ENCODE measurements at regions not wholly inside any gene's neighbourhood (a gene's known extent, or its start where the extent isn't known, plus 50 kb on each side); places are given as distances from the start of the nearest gene placed in this dataset.

- no peak for DNase-seq (ENCODE audit: low read depth)
These were observed 437.0 kb upstream of the ETAA1 start for GRCh38 chr2:66960161-66960560.

GRCh38 chr2:66962716-66963115, 434.4 kb upstream of the ETAA1 start:
- no peak for DNase-seq (ENCODE audit: low read depth)

- DNase-seq (ENCODE audit: low read depth): no peak
These were observed 430.5 kb upstream of the ETAA1 start for GRCh38 chr2:66966631-66967030.

- no peak for DNase-seq (ENCODE audit: low read depth)
These were observed 428.2 kb upstream of the ETAA1 start for GRCh38 chr2:66968946-66969345.

- DNase-seq (ENCODE audit: low read depth): no peak
These were observed 416.1 kb upstream of the ETAA1 start for GRCh38 chr2:66981074-66981473.

GRCh38 chr2:66982766-66983165, 414.4 kb upstream of the ETAA1 start:
- no peak for DNase-seq (ENCODE audit: low read depth)

- no peak for DNase-seq (ENCODE audit: low read depth)
These were observed 412.3 kb upstream of the ETAA1 start for GRCh38 chr2:66984864-66985263.

- DNase-seq (ENCODE audit: low read depth): no peak
These were observed 411.2 kb upstream of the ETAA1 start for GRCh38 chr2:66985906-66986305.

- no peak for DNase-seq (ENCODE audit: low read depth)
These were observed 409.4 kb upstream of the ETAA1 start for GRCh38 chr2:66987733-66988132.

- no peak for DNase-seq (ENCODE audit: low read depth)
These were observed 402.5 kb upstream of the ETAA1 start for GRCh38 chr2:66994654-66995053.

GRCh38 chr2:66995636-66996035, 401.5 kb upstream of the ETAA1 start:
- no peak for DNase-seq (ENCODE audit: low read depth)

GRCh38 chr2:67002618-67003371, 394.3 kb upstream of the ETAA1 start:
- DNase-seq (ENCODE audit: low read depth): no peak

GRCh38 chr2:67006373-67006960, 390.7 kb upstream of the ETAA1 start:
- no peak for DNase-seq (ENCODE audit: low read depth)

GRCh38 chr2:67008155-67008554, 389.0 kb upstream of the ETAA1 start:
- DNase-seq (ENCODE audit: low read depth): no peak

- DNase-seq (ENCODE audit: low read depth): no peak
These were observed 385.0 kb upstream of the ETAA1 start for GRCh38 chr2:67012165-67012564.

- DNase-seq (ENCODE audit: low read depth): no peak
These were observed 383.3 kb upstream of the ETAA1 start for GRCh38 chr2:67013821-67014220.

GRCh38 chr2:67015681-67016080, 381.5 kb upstream of the ETAA1 start:
- DNase-seq (ENCODE audit: low read depth): no peak

GRCh38 chr2:67018301-67018700, 378.8 kb upstream of the ETAA1 start:
- DNase-seq (ENCODE audit: low read depth): no peak

GRCh38 chr2:67032076-67032475, 365.1 kb upstream of the ETAA1 start:
- DNase-seq (ENCODE audit: low read depth): no peak

- DNase-seq (ENCODE audit: low read depth): no peak
These were observed 360.7 kb upstream of the ETAA1 start for GRCh38 chr2:67036444-67036843.

GRCh38 chr2:67037655-67038054, 359.5 kb upstream of the ETAA1 start:
- no peak for DNase-seq (ENCODE audit: low read depth)

GRCh38 chr2:67038195-67038594, 358.9 kb upstream of the ETAA1 start:
- DNase-seq (ENCODE audit: low read depth): no peak

GRCh38 chr2:67039058-67039457, 358.1 kb upstream of the ETAA1 start:
- no peak for DNase-seq (ENCODE audit: low read depth)

- no peak for DNase-seq (ENCODE audit: low read depth)
These were observed 357.5 kb upstream of the ETAA1 start for GRCh38 chr2:67039517-67040103.
